H9 (cell line): ENCODE measurements at regions not wholly inside any gene's neighbourhood (a gene's known extent, or its start where the extent isn't known, plus 50 kb on each side); places are given as distances from the start of the nearest gene placed in this dataset.

ENCODE experiments used
- DNase-seq: peaks from one replicate; pipeline ENCODE4 v3.0.0-alpha.2; 2017
- H2AFZ ChIP-seq: one replicate; pipeline ENCODE4 v1.6.1; 2013; ENCODE audit warnings: mild to moderate bottlenecking, low read length, control low read depth, moderate library complexity
- H2AK5ac ChIP-seq: 2 replicates; pipeline ENCODE4 v1.6.1; 2013; ENCODE audit warnings: low read length, control low read depth, mixed read lengths; ENCODE audit not compliant: insufficient read length
- H2BK120ac ChIP-seq: one replicate; pipeline ENCODE4 v1.6.1; 2013; ENCODE audit warnings: low read depth, mild to moderate bottlenecking, low read length, control low read depth, inconsistent platforms; ENCODE audit not compliant: poor library complexity, severe bottlenecking
- H2BK12ac ChIP-seq: 2 replicates; pipeline ENCODE4 v1.6.1; 2013; ENCODE audit warnings: low read length, control low read depth, mixed read lengths, low read depth; ENCODE audit not compliant: insufficient read length
- H2BK15ac ChIP-seq: 2 replicates; pipeline ENCODE4 v1.6.1; 2013; ENCODE audit warnings: low read depth, low read length, control low read depth
- H2BK20ac ChIP-seq: one replicate; pipeline ENCODE4 v1.6.1; 2013; ENCODE audit warnings: low read depth, mild to moderate bottlenecking, low read length, control low read depth, inconsistent platforms; ENCODE audit not compliant: poor library complexity, severe bottlenecking
- H2BK5ac ChIP-seq: 2 replicates; pipeline ENCODE4 v1.6.1; 2013; ENCODE audit warnings: low read length, control low read depth, mixed read lengths; ENCODE audit not compliant: insufficient read length
- H3K14ac ChIP-seq: 2 replicates; pipeline ENCODE4 v1.6.1; 2013; ENCODE audit warnings: low read length, control low read depth; ENCODE audit not compliant: insufficient read depth
- H3K18ac ChIP-seq: 2 replicates; pipeline ENCODE4 v1.6.1; 2013; ENCODE audit warnings: low read depth, mild to moderate bottlenecking, mixed read lengths, low read length, control low read depth; ENCODE audit not compliant: insufficient read length
- H3K23ac ChIP-seq: 2 replicates; pipeline ENCODE4 v1.6.1; 2013; ENCODE audit warnings: low read length, control low read depth, mixed read lengths, low read depth; ENCODE audit not compliant: insufficient read length
- H3K23me2 ChIP-seq: 2 replicates; pipeline ENCODE4 v1.6.1; 2013; ENCODE audit warnings: low read depth, mild to moderate bottlenecking, mixed read lengths, low read length, control low read depth; ENCODE audit not compliant: insufficient read length, poor library complexity, severe bottlenecking
- H3K27ac ChIP-seq: 2 replicates; pipeline ENCODE4 v1.5.1; 2013; ENCODE audit warnings: low read length, control low read depth, mixed read lengths, low read depth; ENCODE audit not compliant: insufficient read length
- H3K27me3 ChIP-seq: 2 replicates; pipeline ENCODE4 v1.6.1; 2013; ENCODE audit warnings: low read length, control low read depth, inconsistent platforms; ENCODE audit not compliant: insufficient read depth
- H3K4ac ChIP-seq: 2 replicates; pipeline ENCODE4 v1.6.1; 2013; ENCODE audit warnings: low read depth, mild to moderate bottlenecking, control low read depth, inconsistent platforms, low read length, moderate library complexity
- H3K4me1 ChIP-seq: 2 replicates; pipeline ENCODE4 v1.6.1; 2013; ENCODE audit warnings: low read length, control low read depth, inconsistent platforms; ENCODE audit not compliant: insufficient read depth
- H3K4me2 ChIP-seq: 2 replicates; pipeline ENCODE4 v1.6.1; 2013; ENCODE audit warnings: low read length, control low read depth, mixed read lengths; ENCODE audit not compliant: insufficient read length, insufficient read depth
- H3K56ac ChIP-seq: 2 replicates; pipeline ENCODE4 v1.6.1; 2013; ENCODE audit warnings: low read depth, mild to moderate bottlenecking, mixed read lengths, low read length, control low read depth; ENCODE audit not compliant: insufficient read length
- H3K79me1 ChIP-seq: 2 replicates; pipeline ENCODE4 v1.6.1; 2013; ENCODE audit warnings: low read depth, mild to moderate bottlenecking, moderate library complexity, low read length, control low read depth, inconsistent platforms; ENCODE audit not compliant: insufficient read depth, poor library complexity, severe bottlenecking
- H3K79me2 ChIP-seq: 2 replicates; pipeline ENCODE4 v1.6.1; 2013; ENCODE audit warnings: low read length, control low read depth, inconsistent platforms; ENCODE audit not compliant: insufficient read depth
- H3K9ac ChIP-seq: 2 replicates; pipeline ENCODE4 v1.6.1; 2013; ENCODE audit warnings: low read length, control low read depth, mixed read lengths; ENCODE audit not compliant: insufficient read length; ENCODE audit errors: extremely low read depth
- H3K9me3 ChIP-seq: one replicate; pipeline ENCODE4 v1.6.1; 2013; ENCODE audit warnings: low read depth, low read length, inconsistent platforms; ENCODE audit not compliant: control insufficient read depth
- H3T11ph ChIP-seq: one replicate; pipeline ENCODE4 v1.6.1; 2013; ENCODE audit warnings: mild to moderate bottlenecking, low read length, control low read depth, inconsistent platforms
- H4K20me1 ChIP-seq: one replicate; pipeline ENCODE4 v1.6.1; 2013; ENCODE audit not compliant: control insufficient read depth, insufficient read length, insufficient read depth
- H4K5ac ChIP-seq: 2 replicates; pipeline ENCODE4 v1.6.1; 2013; ENCODE audit warnings: low read depth, mild to moderate bottlenecking, mixed read lengths, low read length, control low read depth; ENCODE audit not compliant: insufficient read length
- H4K8ac ChIP-seq: replicated peaks from 2 replicates; pipeline ENCODE4 v1.6.1; 2013; ENCODE audit warnings: low read length, control low read depth, mixed read lengths, low read depth; ENCODE audit not compliant: insufficient read length
- H4K91ac ChIP-seq: 2 replicates; pipeline ENCODE4 v1.6.1; 2013; ENCODE audit warnings: low read depth, mild to moderate bottlenecking, moderate library complexity, mixed read lengths, low read length, control low read depth; ENCODE audit not compliant: insufficient read length
- H3K27ac Mint-ChIP-seq, 3 experiments: 2 replicates in 2 of 3; 3 replicates in 1 of 3; pipeline ENCODE4 v1.8.0; 2020 to 2021; ENCODE audit warnings: mixed read lengths in 3 of 3, mild to moderate bottlenecking in 1 of 3, moderate library complexity in 1 of 3
- H3K27me3 Mint-ChIP-seq: 2 replicates; pipeline ENCODE4 v1.8.0; 2021; ENCODE audit warnings: low read depth, mild to moderate bottlenecking, moderate library complexity, mixed read lengths
- H3K36me3 Mint-ChIP-seq, 3 experiments: 2 replicates in 2 of 3; 3 replicates in 1 of 3; pipeline ENCODE4 v1.8.0; 2020 to 2021; ENCODE audit warnings: low read depth in 3 of 3, mixed read lengths in 3 of 3; ENCODE audit not compliant: insufficient read depth in 1 of 3
- H3K4me1 Mint-ChIP-seq, 2 experiments: 2 replicates each; pipeline ENCODE4 v1.8.0; 2020; ENCODE audit warnings: mixed read lengths in 2 of 2
- H3K4me3 Mint-ChIP-seq, 2 experiments: 2 replicates in 1 of 2; 3 replicates in 1 of 2; pipeline ENCODE4 v1.8.0; 2020 to 2021; ENCODE audit warnings: mild to moderate bottlenecking in 2 of 2, mixed read lengths in 2 of 2, moderate library complexity in 1 of 2
- H3K9me3 Mint-ChIP-seq, 2 experiments: 2 replicates in 1 of 2; 3 replicates in 1 of 2; pipeline ENCODE4 v1.8.0; 2020; ENCODE audit warnings: mild to moderate bottlenecking in 2 of 2, mixed read lengths in 2 of 2, moderate library complexity in 1 of 2
- CTCF ChIP-seq: fragments of 200-600 bp; sonication (generic); conservative IDR thresholded peaks from 3 replicates; pipeline ENCODE4 v1.8.0; 2021; ENCODE audit warnings: antibody characterized with exemption, mild to moderate bottlenecking

GRCh38 chr6:78340755-78341154, 526.6 kb upstream of the IRAK1BP1 start:
- Histone ChIP-seq H3K79me1 (no peaks in the 10 kb centered on the region), H3K9me3 (no peaks in the 10 kb centered on the region), H3K4me2 (no peak overlapping the region), H3K4me1 (no peaks in the 10 kb centered on the region), H3K56ac (no peak overlapping the region), H2BK120ac (no peak overlapping the region), H3K23ac (no peak overlapping the region), H3K79me2 (no peaks in the 10 kb centered on the region), H3K18ac (no peak overlapping the region), H4K8ac (no peak overlapping the region), H2BK15ac (no peak overlapping the region), H3K27me3 (no peaks in the 10 kb centered on the region), H2AFZ (no peak overlapping the region), H4K5ac (no peak overlapping the region), H3T11ph (no peak overlapping the region), H3K14ac (no peak overlapping the region), H4K91ac (no peak overlapping the region), H2BK12ac (no peak overlapping the region), H3K27ac (no peak overlapping the region), H3K9ac (no peak overlapping the region), H2AK5ac (no peak overlapping the region), H2BK5ac (no peak overlapping the region), H3K23me2 (no peaks in the 10 kb centered on the region), H2BK20ac (no peak overlapping the region), H4K20me1 (no peaks in the 10 kb centered on the region), H3K4ac (no peak overlapping the region)
- TF ChIP-seq CTCF = no peak
- Mint-ChIP-seq H3K27ac (no peak overlapping the region), H3K9me3 (no peaks in the 10 kb centered on the region; a peak in 1 of 5 replicates), H3K4me1 (peaks cover 11 to 12% of the 10 kb centered on the region in 2 experiments), H3K36me3 (no peaks in the 10 kb centered on the region), H3K4me3 (no peak overlapping the region), H3K27me3 (no peaks in the 10 kb centered on the region)
- DNase-seq = no peak
